ENCODE measurements at regions not wholly inside any gene's neighbourhood (a gene's known extent, or its start where the extent isn't known, plus 50 kb on each side); places are given as distances from the start of the nearest gene placed in this dataset.

GRCh38 chr18:60228609-60229595 is 143.7 kb downstream of the MC4R start:
- intact Hi-C loops (cut with DNase I; ENCODE audit: low total_unique reads) = no loop called here
- H3K4me3 ChIP-seq (ENCODE audit: low read depth, poor library complexity, severe bottlenecking) = no peak overlapping the region
- no peak for TF ChIP-seq POLR2A (IDR thresholded peaks at IDR 0.05)
- TF ChIP-seq CTCF (IDR thresholded peaks at IDR 0.05) = no peak
- WGBS, 2 donors = 66 to 72% methylated on average over 8 of the region's 8 CpGs
- no peak for DNase-seq (ENCODE audit: low spot score in 2 of 2)

- 81 to 82% methylated on average over 5 of the region's 5 CpGs for WGBS, 2 donors
- TF ChIP-seq CTCF (IDR thresholded peaks at IDR 0.05) = no peak
- intact Hi-C loops (cut with DNase I; ENCODE audit: low total_unique reads) = no loop called here
- DNase-seq (ENCODE audit: low spot score in 2 of 2) = no peak
- H3K4me3 ChIP-seq (ENCODE audit: low read depth, poor library complexity, severe bottlenecking) = no peak overlapping the region
Measured at GRCh38 chr18:60215432-60215831, 157.1 kb downstream of the MC4R start.

- H3K4me3 ChIP-seq (ENCODE audit: low read depth, poor library complexity, severe bottlenecking) = no peak overlapping the region
- intact Hi-C loops (cut with DNase I; ENCODE audit: low total_unique reads) = no loop called here
- DNase-seq (ENCODE audit: low spot score in 2 of 2) = no peak
- TF ChIP-seq CTCF (IDR thresholded peaks at IDR 0.05) (no peak), POLR2A (IDR thresholded peaks at IDR 0.05) (no peak)
- WGBS, 2 donors = 45 to 55% methylated on average over 1 of the region's 1 CpG
Measured at GRCh38 chr18:60209042-60209441, 163.5 kb downstream of the MC4R start.

GRCh38 chr18:60202708-60203107 is 169.9 kb downstream of the MC4R start:
- 47 to 54% methylated on average over 1 of the region's 1 CpG for WGBS, 2 donors
- intact Hi-C loops (cut with DNase I; ENCODE audit: low total_unique reads) = no loop called here
- TF ChIP-seq CTCF (IDR thresholded peaks at IDR 0.05) (no peak), POLR2A (IDR thresholded peaks at IDR 0.05) (no peak)
- DNase-seq (ENCODE audit: low spot score in 2 of 2) = no peak
- H3K4me3 ChIP-seq (ENCODE audit: low read depth, poor library complexity, severe bottlenecking) = no peak overlapping the region

GRCh38 chr18:60200558-60200957 is 172.0 kb downstream of the MC4R start:
- intact Hi-C loops (cut with DNase I; ENCODE audit: low total_unique reads) = no loop called here
- no peak for DNase-seq (ENCODE audit: low spot score in 2 of 2)
- WGBS, 2 donors = 89 to 98% methylated on average over 2 of the region's 2 CpGs
- TF ChIP-seq CTCF (IDR thresholded peaks at IDR 0.05) (no peak), POLR2A (IDR thresholded peaks at IDR 0.05) (no peak)
- no peak overlapping the region for H3K4me3 ChIP-seq (ENCODE audit: low read depth, poor library complexity, severe bottlenecking)

Measured in lower leg skin (tissue), 4 donors.